ENCODE measurements at regions not wholly inside any gene's neighbourhood (a gene's known extent, or its start where the extent isn't known, plus 50 kb on each side); places are given as distances from the start of the nearest gene placed in this dataset.

GRCh38 chr11:130815097-130815802 lies 101.0 kb downstream of the SNX19 start:
- DNase-seq = no peak

GRCh38 chr11:130815956-130816355 lies 100.3 kb downstream of the SNX19 start:
- no peak for DNase-seq

GRCh38 chr11:130816546-130817329 lies 99.5 kb downstream of the SNX19 start:
- no peak for DNase-seq

- DNase-seq = no peak
These were observed 98.8 kb downstream of the SNX19 start for GRCh38 chr11:130817330-130817944.

GRCh38 chr11:130819625-130820024 lies 96.7 kb downstream of the SNX19 start:
- DNase-seq = no peak
